ENCODE measurements at regions not wholly inside any gene's neighbourhood (a gene's known extent, or its start where the extent isn't known, plus 50 kb on each side); places are given as distances from the start of the nearest gene placed in this dataset.
A peak's percentile ranks its signal among the peaks of the same experiment; 100 is the strongest.
"Not testable (repeated sequence)": the region's sequence is repeated elsewhere in the genome, so short reads cannot be mapped to it uniquely, and the experiment has no call there.

- H3K27me3 ChIP-seq (ENCODE audit: insufficient read depth) = no peaks in the 10 kb centered on the region
- H3K4me3 ChIP-seq (ENCODE audit: low read depth in 2 of 2, low read length in 1 of 2) = peak overlapping the region in 1 of 2 experiments; percentile 26; a peak in 1 of 4 replicates
- no peak overlapping the region for H2AFZ ChIP-seq (ENCODE audit: low read depth)
- ChIA-PET CTCF (interaction anchor here (0.7 to 2.7 kb wide), 3 partner anchors 14 to 96 kb away, joined by 3 to 10 read pairs (median 3); no protein-coding TSS in a partner anchor), POLR2A (no interaction called here)
- TF ChIP-seq SMC3 (IDR thresholded peaks at IDR 0.05; ENCODE audit: low read depth, low read length) (peak; percentile 74), FOXJ3 (CRISPR knock-in tag; IDR thresholded peaks at IDR 0.05) (no peak), EP300 (IDR thresholded peaks at IDR 0.05; ENCODE audit: borderline replicate concordance in 1 of 2, low read depth in 1 of 2, low read length in 1 of 2) (no peak), RAD21 (IDR thresholded peaks at IDR 0.05; ENCODE audit: low read length) (peak; percentile 92)
- TF ChIP-seq, protein P1, sequence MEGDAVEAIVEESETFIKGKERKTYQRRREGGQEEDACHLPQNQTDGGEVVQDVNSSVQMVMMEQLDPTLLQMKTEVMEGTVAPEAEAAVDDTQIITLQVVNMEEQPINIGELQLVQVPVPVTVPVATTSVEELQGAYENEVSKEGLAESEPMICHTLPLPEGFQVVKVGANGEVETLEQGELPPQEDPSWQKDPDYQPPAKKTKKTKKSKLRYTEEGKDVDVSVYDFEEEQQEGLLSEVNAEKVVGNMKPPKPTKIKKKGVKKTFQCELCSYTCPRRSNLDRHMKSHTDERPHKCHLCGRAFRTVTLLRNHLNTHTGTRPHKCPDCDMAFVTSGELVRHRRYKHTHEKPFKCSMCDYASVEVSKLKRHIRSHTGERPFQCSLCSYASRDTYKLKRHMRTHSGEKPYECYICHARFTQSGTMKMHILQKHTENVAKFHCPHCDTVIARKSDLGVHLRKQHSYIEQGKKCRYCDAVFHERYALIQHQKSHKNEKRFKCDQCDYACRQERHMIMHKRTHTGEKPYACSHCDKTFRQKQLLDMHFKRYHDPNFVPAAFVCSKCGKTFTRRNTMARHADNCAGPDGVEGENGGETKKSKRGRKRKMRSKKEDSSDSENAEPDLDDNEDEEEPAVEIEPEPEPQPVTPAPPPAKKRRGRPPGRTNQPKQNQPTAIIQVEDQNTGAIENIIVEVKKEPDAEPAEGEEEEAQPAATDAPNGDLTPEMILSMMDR (IDR thresholded peaks at IDR 0.05) = peak; percentile 92
- DNase-seq = peak; percentile 27
- no peaks in the 10 kb centered on the region for H4K20me1 ChIP-seq (ENCODE audit: insufficient read depth)
- no peak overlapping the region for H3K4me2 ChIP-seq
- no peak overlapping the region for H3K27ac ChIP-seq (ENCODE audit: low read depth in 2 of 2, low read length in 1 of 2)
- no peaks in the 10 kb centered on the region; a peak in 2 of 4 replicates for H3K4me1 ChIP-seq (ENCODE audit: control insufficient read depth in 1 of 2, insufficient read depth in 2 of 2, low read depth in 1 of 2, low read length in 1 of 2)
- no peaks in the 10 kb centered on the region for H3F3A ChIP-seq (replicated peaks; ENCODE audit: insufficient read depth)
- no peaks in the 10 kb centered on the region for H3K9me2 ChIP-seq
- H3K36me3 ChIP-seq (replicated peaks in 1 of 2; ENCODE audit: control insufficient read depth in 1 of 2, insufficient read depth in 2 of 2, low read length in 1 of 2) = no peaks in the 10 kb centered on the region
- H3K9ac ChIP-seq = no peak overlapping the region
- H3K79me2 ChIP-seq (ENCODE audit: insufficient read depth) = no peaks in the 10 kb centered on the region
- no peaks in the 10 kb centered on the region for H3K9me3 ChIP-seq
- 2% methylated on average over 7 of the region's 7 CpGs for WGBS (ENCODE audit: low lambda C conversion rate)
Measured at GRCh38 chr4:18689308-18690115, 668.0 kb upstream of the LCORL start.

DNA sequence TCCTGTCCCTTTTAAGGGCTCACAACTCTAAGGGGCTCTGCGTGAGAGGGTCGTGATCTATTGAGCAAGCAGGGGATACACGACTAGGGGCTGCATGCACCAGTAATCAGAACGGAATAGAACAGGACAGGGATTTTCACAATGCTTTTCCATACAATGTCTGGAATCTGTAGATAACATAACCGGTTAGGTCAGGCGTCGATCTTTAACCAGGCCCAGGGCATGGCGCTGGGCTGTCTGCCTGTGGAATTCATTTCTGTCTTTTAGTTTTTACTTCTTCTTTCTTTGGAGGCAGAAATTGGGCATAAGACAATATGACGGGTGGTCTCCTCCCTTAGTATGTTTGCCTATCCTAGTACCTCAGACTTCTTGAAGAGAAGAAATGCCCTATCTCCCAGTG, 666.8 kb upstream of the LCORL start:
- POLR2A ChIA-PET; H2AFZ ChIP-seq (ENCODE audit: low read depth); H3K4me2 ChIP-seq; H3K27me3 ChIP-seq (ENCODE audit: insufficient read depth); H3K9me3 ChIP-seq; H3K9ac ChIP-seq; H3K9me2 ChIP-seq; H3K4me1 ChIP-seq (ENCODE audit: control insufficient read depth in 1 of 2, insufficient read depth in 2 of 2, low read depth in 1 of 2, low read length in 1 of 2); H3K36me3 ChIP-seq (replicated peaks in 1 of 2; ENCODE audit: control insufficient read depth in 1 of 2, insufficient read depth in 2 of 2, low read length in 1 of 2); H3F3A ChIP-seq (replicated peaks; ENCODE audit: insufficient read depth); H3K27ac ChIP-seq (ENCODE audit: low read depth in 2 of 2, low read length in 1 of 2); H3K4me3 ChIP-seq (ENCODE audit: low read depth in 2 of 2, low read length in 1 of 2); DNase-seq; H3K79me2 ChIP-seq (ENCODE audit: insufficient read depth); H4K20me1 ChIP-seq (ENCODE audit: insufficient read depth): not testable (repeated sequence)
- 58% methylated on average over 9 of the region's 9 CpGs for WGBS (ENCODE audit: low lambda C conversion rate)
- CTCF ChIA-PET = interaction anchor here (1.0 kb wide), 1 partner anchor 19 kb away, joined by 3 read pairs; no protein-coding TSS in a partner anchor

DNA sequence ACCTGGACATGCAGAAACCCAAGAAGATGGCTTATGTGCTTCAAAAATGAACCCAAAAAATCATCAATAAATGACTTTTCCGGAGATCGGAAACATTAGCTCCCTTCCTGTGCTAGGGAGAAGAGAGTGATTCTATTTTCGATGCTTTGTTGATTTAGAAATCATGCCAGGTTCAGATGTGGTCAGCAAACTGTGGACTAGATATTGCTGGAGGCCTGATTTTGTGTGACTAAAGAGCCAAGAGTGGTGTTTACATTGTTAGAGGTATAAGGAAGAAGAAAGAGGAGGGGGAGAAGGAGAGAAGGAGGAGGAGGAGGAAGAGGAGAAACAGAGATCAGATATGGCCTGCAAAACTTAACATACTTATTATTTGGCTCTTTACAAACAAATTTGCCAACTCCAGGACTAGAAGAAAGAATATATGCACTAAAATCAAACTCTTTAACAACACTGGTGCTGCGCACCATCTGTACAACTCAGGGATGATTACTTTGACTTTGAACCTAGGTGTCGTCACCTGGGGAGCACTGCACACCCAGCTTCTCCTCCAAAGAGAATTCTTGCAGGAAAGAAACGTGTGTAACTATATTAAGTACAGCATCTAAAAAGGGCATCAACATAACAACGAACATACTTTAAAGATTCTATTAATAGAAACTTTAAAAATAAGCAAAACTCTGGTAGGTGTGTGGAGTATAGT, 664.9 kb upstream of the LCORL start:
- Histone ChIP-seq H3K4me1 (ENCODE audit: control insufficient read depth in 1 of 2, insufficient read depth in 2 of 2, low read depth in 1 of 2, low read length in 1 of 2) (no peaks in the 10 kb centered on the region; a peak in 1 of 4 replicates), H3K9me2 (no peaks in the 10 kb centered on the region), H3K36me3 (replicated peaks in 1 of 2; ENCODE audit: control insufficient read depth in 1 of 2, insufficient read depth in 2 of 2, low read length in 1 of 2) (no peaks in the 10 kb centered on the region), H3K4me2 (no peak overlapping the region), H3K4me3 (ENCODE audit: low read depth in 2 of 2, low read length in 1 of 2) (no peak overlapping the region), H3K9me3 (no peaks in the 10 kb centered on the region), H3K79me2 (ENCODE audit: insufficient read depth) (no peaks in the 10 kb centered on the region), H4K20me1 (ENCODE audit: insufficient read depth) (no peaks in the 10 kb centered on the region), H2AFZ (ENCODE audit: low read depth) (no peak overlapping the region), H3K27ac (ENCODE audit: low read depth in 2 of 2, low read length in 1 of 2) (no peak overlapping the region), H3K27me3 (ENCODE audit: insufficient read depth) (no peaks in the 10 kb centered on the region), H3F3A (replicated peaks; ENCODE audit: insufficient read depth) (no peaks in the 10 kb centered on the region), H3K9ac (no peak overlapping the region)
- no peak for DNase-seq
- ChIA-PET CTCF (interaction anchor here (0.8 kb wide), 1 partner anchor 248 kb away, joined by 3 read pairs; no protein-coding TSS in a partner anchor), POLR2A (no interaction called here)
- 45% methylated on average over 7 of the region's 7 CpGs for WGBS (ENCODE audit: low lambda C conversion rate)
- TF ChIP-seq NFIC (IDR thresholded peaks at IDR 0.05; ENCODE audit: borderline replicate concordance) = no peak
- no peak for TF ChIP-seq MAX (IDR thresholded peaks at IDR 0.05; ENCODE audit: low read depth)
- no peak for TF ChIP-seq RCOR1 (IDR thresholded peaks at IDR 0.05; ENCODE audit: low read length)
- no peak for TF ChIP-seq RAD21 (IDR thresholded peaks at IDR 0.05; ENCODE audit: low read length)
- TF ChIP-seq EZH2phosphoT487 (IDR thresholded peaks at IDR 0.05; ENCODE audit: borderline replicate concordance, low read depth) = no peak
- no peak for TF ChIP-seq ELF1 (IDR thresholded peaks at IDR 0.05)
- no peak for TF ChIP-seq SMC3 (IDR thresholded peaks at IDR 0.05; ENCODE audit: low read depth, low read length)
- TF ChIP-seq PBX3 (IDR thresholded peaks at IDR 0.05) = no peak
- TF ChIP-seq NRF1 (IDR thresholded peaks at IDR 0.05; ENCODE audit: low read depth, low read length) = no peak
- TF ChIP-seq TCF12 (IDR thresholded peaks at IDR 0.05) = no peak
- no peak for TF ChIP-seq RXRA (IDR thresholded peaks at IDR 0.05; ENCODE audit: borderline replicate concordance, low read depth)
- no peak for TF ChIP-seq EP300 (IDR thresholded peaks at IDR 0.05; ENCODE audit: borderline replicate concordance in 1 of 2, low read depth in 1 of 2, low read length in 1 of 2)
- TF ChIP-seq, protein P2, sequence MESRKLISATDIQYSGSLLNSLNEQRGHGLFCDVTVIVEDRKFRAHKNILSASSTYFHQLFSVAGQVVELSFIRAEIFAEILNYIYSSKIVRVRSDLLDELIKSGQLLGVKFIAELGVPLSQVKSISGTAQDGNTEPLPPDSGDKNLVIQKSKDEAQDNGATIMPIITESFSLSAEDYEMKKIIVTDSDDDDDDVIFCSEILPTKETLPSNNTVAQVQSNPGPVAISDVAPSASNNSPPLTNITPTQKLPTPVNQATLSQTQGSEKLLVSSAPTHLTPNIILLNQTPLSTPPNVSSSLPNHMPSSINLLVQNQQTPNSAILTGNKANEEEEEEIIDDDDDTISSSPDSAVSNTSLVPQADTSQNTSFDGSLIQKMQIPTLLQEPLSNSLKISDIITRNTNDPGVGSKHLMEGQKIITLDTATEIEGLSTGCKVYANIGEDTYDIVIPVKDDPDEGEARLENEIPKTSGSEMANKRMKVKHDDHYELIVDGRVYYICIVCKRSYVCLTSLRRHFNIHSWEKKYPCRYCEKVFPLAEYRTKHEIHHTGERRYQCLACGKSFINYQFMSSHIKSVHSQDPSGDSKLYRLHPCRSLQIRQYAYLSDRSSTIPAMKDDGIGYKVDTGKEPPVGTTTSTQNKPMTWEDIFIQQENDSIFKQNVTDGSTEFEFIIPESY (IDR thresholded peaks at IDR 0.05; ENCODE audit: borderline replicate concordance, low read depth) = no peak

Data from SK-N-SH (cell line).